Sigmoid colon (tissue), 6 donors: ENCODE measurements at regions not wholly inside any gene's neighbourhood (a gene's known extent, or its start where the extent isn't known, plus 50 kb on each side); places are given as distances from the start of the nearest gene placed in this dataset.

ENCODE experiments used
- DNase-seq: peaks from one replicate; pipeline ENCODE4 v3.0.0-alpha.2; 2019
- H3K27ac ChIP-seq, 4 donors: fragments of 200-600 bp; sonication (generic); one replicate each; pipeline ENCODE4 v1.5.1; 2016 to 2019; ENCODE audit warnings: mild to moderate bottlenecking in 1 of 4
- H3K27me3 ChIP-seq, 3 donors: fragments of 200-600 bp; sonication (generic); one replicate each; pipeline ENCODE4 v1.5.1; 2019; ENCODE audit warnings: mild to moderate bottlenecking in 1 of 3
- H3K36me3 ChIP-seq, 4 donors: fragments of 200-600 bp; sonication (generic); one replicate each; pipeline ENCODE4 v1.5.1; 2016 to 2019
- H3K4me1 ChIP-seq, 4 donors: fragments of 200-600 bp; sonication (generic); one replicate each; pipeline ENCODE4 v1.5.1; 2017 to 2019
- H3K4me3 ChIP-seq, 4 donors: fragments of 200-600 bp; sonication (generic); one replicate each; pipeline ENCODE4 v1.5.1; 2017 to 2019; ENCODE audit warnings: mild to moderate bottlenecking in 2 of 4, moderate library complexity in 1 of 4
- H3K9me3 ChIP-seq, 4 donors: fragments of 200-600 bp in 3 of 4; sonication (generic) in 3 of 4; one replicate each; pipeline versions ENCODE4 v1.5.1 to v1.6.1; 2013 to 2019
- CTCF ChIP-seq, 4 experiments: fragments of 450-650 bp in 3 of 4; fragments of 200-600 bp in 1 of 4; IDR thresholded peaks; one replicate each; pipeline ENCODE4 v1.5.1; 2016 to 2019; ENCODE audit warnings: antibody characterized with exemption in 4 of 4, mild to moderate bottlenecking in 3 of 4, moderate library complexity in 2 of 4
- EP300 ChIP-seq, 4 donors: sonication (generic); formaldehyde crosslinking; IDR thresholded peaks; one replicate each; pipeline ENCODE4 v1.6.1; 2017; ENCODE audit warnings: antibody characterized with exemption in 4 of 4
- POLR2A ChIP-seq, 2 donors: fragments of 450-650 bp; IDR thresholded peaks; one replicate each; pipeline ENCODE4 v1.6.1; 2016; ENCODE audit warnings: antibody characterized with exemption in 2 of 2, mild to moderate bottlenecking in 2 of 2, moderate library complexity in 2 of 2
- POLR2AphosphoS5 ChIP-seq, 4 donors: sonication (generic); formaldehyde crosslinking; IDR thresholded peaks; one replicate each; pipeline ENCODE4 v1.6.1; 2017; ENCODE audit warnings: antibody characterized with exemption in 4 of 4
- WGBS, 2 donors: extraction: QIAGEN DNeasy Blood & Tissue Kit; methylation state at CpG; one replicate each; pipeline ENCODE4 v1.1.7; 2013; 5-methylcytosine and 5-hydroxymethylcytosine counted together
- intact Hi-C: fragments of 100-400 bp; cut with DNase I; formaldehyde crosslinking; loops from one replicate; pipeline ENCODE4 v1.15.1; 2023
- donor health status: healthy with polysubstance abuse.
- donor health status: healthy.

DNA sequence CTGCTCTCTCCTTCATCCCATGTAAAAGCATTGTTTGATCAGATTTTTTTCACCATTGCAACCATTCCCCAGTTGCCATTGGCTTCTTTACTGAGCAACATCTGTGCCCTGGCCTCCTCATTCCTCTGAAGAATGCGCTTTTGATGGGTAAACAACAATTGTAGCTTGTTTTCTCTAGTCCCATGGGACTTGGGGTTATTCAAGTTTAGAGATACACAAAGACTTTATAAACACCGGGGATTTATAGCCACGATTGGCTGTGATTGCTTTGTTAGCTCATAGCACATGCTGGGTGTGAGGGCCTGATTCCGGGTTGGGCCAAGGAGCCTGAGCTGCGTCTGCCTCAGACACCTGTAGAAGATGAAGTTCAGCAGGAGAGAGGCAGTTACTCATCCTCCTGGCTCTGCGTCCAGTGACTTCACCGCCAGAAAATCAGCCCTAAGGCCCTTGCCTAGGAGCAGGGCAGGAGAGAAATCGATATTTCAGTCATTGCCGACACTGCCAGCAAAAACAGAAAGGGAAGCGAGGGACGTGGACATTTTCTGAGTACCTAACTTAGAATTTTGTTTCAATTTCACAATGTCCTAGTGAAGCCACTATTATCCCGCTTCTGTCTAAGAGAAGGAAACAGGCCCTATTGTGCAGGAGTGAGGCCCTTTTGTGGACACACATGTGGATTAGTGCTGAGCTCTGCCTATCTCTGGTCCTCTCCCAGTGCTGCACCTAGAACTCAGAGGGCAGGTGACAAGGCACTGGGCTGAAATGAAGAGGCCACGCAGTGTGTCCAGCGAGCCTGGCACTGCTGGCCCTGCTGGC, 159.8 kb upstream of the USP24 start:
- peaks cover 0 to 5% (median 2%) of the 10 kb centered on the region in 4 donors for H3K4me1 ChIP-seq
- no peaks in the 10 kb centered on the region for H3K27me3 ChIP-seq
- no peak overlapping the region for H3K4me3 ChIP-seq
- intact Hi-C loops = loop anchor here (5.0 to 10.0 kb wide), 3 partner anchors 407 to 1332 kb away; no protein-coding TSS in a partner anchor
- peak overlapping the region; percentile 3 to 58 (median 38) for H3K27ac ChIP-seq
- H3K36me3 ChIP-seq = no peaks in the 10 kb centered on the region
- TF ChIP-seq CTCF (IDR thresholded peaks at IDR 0.05) (no peak), POLR2A (IDR thresholded peaks at IDR 0.05) (no peak), POLR2AphosphoS5 (IDR thresholded peaks at IDR 0.05) (no peak), EP300 (IDR thresholded peaks at IDR 0.05) (no peak)
- DNase-seq = peak; percentile 90
- WGBS, 2 donors = 67 to 81% methylated on average over 14 of the region's 14 CpGs
- H3K9me3 ChIP-seq = no peaks in the 10 kb centered on the region

- Histone ChIP-seq H3K9me3 (no peaks in the 10 kb centered on the region), H3K27ac (peak overlapping the region in 1 of 4 donors; percentile 9), H3K36me3 (no peaks in the 10 kb centered on the region), H3K4me3 (no peak overlapping the region), H3K4me1 (peaks cover 0 to 5% (median 2%) of the 10 kb centered on the region in 4 donors), H3K27me3 (no peaks in the 10 kb centered on the region)
- no peak for TF ChIP-seq POLR2AphosphoS5 (IDR thresholded peaks at IDR 0.05)
- TF ChIP-seq EP300 (IDR thresholded peaks at IDR 0.05) = no peak
- no peak for TF ChIP-seq POLR2A (IDR thresholded peaks at IDR 0.05)
- TF ChIP-seq CTCF (IDR thresholded peaks at IDR 0.05) = no peak
- intact Hi-C loops = loop anchor here (10.0 kb wide), 1 partner anchor 1001 kb away; no protein-coding TSS in a partner anchor
- DNase-seq = no peak
- 93 to 98% methylated on average over 1 of the region's 1 CpG for WGBS, 2 donors
These were observed 159.1 kb upstream of the USP24 start for GRCh38 chr1:55374216-55374615.

GRCh38 chr1:55369474-55369873, 154.3 kb upstream of the USP24 start:
- Histone ChIP-seq H3K4me1 (no peaks in the 10 kb centered on the region), H3K36me3 (no peaks in the 10 kb centered on the region), H3K4me3 (no peak overlapping the region), H3K27me3 (no peaks in the 10 kb centered on the region), H3K27ac (no peak overlapping the region), H3K9me3 (no peaks in the 10 kb centered on the region)
- TF ChIP-seq EP300 (IDR thresholded peaks at IDR 0.05) (no peak), POLR2A (IDR thresholded peaks at IDR 0.05) (no peak), POLR2AphosphoS5 (IDR thresholded peaks at IDR 0.05) (no peak), CTCF (IDR thresholded peaks at IDR 0.05) (no peak)
- intact Hi-C loops = no loop called here
- DNase-seq = no peak
- WGBS, 2 donors = 82 to 83% methylated on average over 6 of the region's 6 CpGs

- Histone ChIP-seq H3K36me3 (no peaks in the 10 kb centered on the region), H3K9me3 (no peaks in the 10 kb centered on the region), H3K4me3 (no peak overlapping the region), H3K27me3 (no peaks in the 10 kb centered on the region), H3K27ac (no peak overlapping the region), H3K4me1 (no peaks in the 10 kb centered on the region)
- no peak for DNase-seq
- intact Hi-C loops = no loop called here
- TF ChIP-seq POLR2AphosphoS5 (IDR thresholded peaks at IDR 0.05) = no peak
- no peak for TF ChIP-seq POLR2A (IDR thresholded peaks at IDR 0.05)
- no peak for TF ChIP-seq CTCF (IDR thresholded peaks at IDR 0.05)
- no peak for TF ChIP-seq EP300 (IDR thresholded peaks at IDR 0.05)
- 45 to 81% methylated on average over 3 of the region's 3 CpGs for WGBS, 2 donors
These were observed 153.5 kb upstream of the USP24 start for GRCh38 chr1:55368698-55369097.
